Spleen (tissue), 7 donors: ENCODE measurements at regions not wholly inside any gene's neighbourhood (a gene's known extent, or its start where the extent isn't known, plus 50 kb on each side); places are given as distances from the start of the nearest gene placed in this dataset.

Source experiments
- POLR2A ChIP-seq, 3 donors: fragments of 450-650 bp; IDR thresholded peaks; one replicate each; pipeline ENCODE4 v1.5.1; 2017; ENCODE audit warnings: antibody characterized with exemption in 3 of 3, mild to moderate bottlenecking in 1 of 3
- POLR2AphosphoS5 ChIP-seq, 3 donors: sonication (generic); formaldehyde crosslinking; IDR thresholded peaks; one replicate each; pipeline ENCODE4 v1.5.1; 2017; ENCODE audit warnings: antibody characterized with exemption in 3 of 3
- TF ChIP-seq, protein P1 (sequence below), 11 experiments: fragments of 200-600 bp in 7 of 11; fragments of 450-650 bp in 4 of 11; sonication (generic) in 4 of 11; IDR thresholded peaks in 8 of 11; conservative IDR thresholded peaks in 3 of 11; 1 replicate in 7 of 11; 2 replicates in 4 of 11; pipeline versions ENCODE4 v1.4.0 to v1.8.0; 2016 to 2021; ENCODE audit warnings: antibody characterized with exemption in 11 of 11, inconsistent platforms in 4 of 11, mild to moderate bottlenecking in 1 of 11
- donor health status: DM: no; HTN: no; CAD: no; lungs with moderate emphysema.
- donor health status: DM: no; HTN: no; CAD: no.
- donor health status: DM: no; HTN: no; CAD: no.

DNA sequence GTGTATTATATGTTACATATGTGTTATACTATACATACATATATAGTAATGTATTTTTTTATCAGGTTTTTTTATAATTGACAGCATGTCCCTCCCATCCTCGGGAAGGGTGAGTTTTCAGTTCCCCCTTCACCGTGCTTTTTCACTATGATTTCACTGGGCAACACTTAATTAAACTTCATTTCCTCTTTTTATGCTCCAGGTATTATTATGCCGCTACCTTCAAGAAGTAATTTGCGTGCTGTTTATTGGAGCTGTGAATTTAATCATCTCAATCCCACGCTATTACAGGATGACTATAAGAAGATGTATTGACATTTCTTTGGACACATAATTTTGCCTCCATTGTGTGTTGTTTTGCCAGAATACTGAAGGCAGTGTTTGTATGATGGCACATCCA is 228.6 kb downstream of the SAMD5 start:
- TF ChIP-seq, protein P1, sequence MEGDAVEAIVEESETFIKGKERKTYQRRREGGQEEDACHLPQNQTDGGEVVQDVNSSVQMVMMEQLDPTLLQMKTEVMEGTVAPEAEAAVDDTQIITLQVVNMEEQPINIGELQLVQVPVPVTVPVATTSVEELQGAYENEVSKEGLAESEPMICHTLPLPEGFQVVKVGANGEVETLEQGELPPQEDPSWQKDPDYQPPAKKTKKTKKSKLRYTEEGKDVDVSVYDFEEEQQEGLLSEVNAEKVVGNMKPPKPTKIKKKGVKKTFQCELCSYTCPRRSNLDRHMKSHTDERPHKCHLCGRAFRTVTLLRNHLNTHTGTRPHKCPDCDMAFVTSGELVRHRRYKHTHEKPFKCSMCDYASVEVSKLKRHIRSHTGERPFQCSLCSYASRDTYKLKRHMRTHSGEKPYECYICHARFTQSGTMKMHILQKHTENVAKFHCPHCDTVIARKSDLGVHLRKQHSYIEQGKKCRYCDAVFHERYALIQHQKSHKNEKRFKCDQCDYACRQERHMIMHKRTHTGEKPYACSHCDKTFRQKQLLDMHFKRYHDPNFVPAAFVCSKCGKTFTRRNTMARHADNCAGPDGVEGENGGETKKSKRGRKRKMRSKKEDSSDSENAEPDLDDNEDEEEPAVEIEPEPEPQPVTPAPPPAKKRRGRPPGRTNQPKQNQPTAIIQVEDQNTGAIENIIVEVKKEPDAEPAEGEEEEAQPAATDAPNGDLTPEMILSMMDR (IDR thresholded peaks at IDR 0.05 in 8 of 11, conservative IDR thresholded peaks at IDR 0.05 in 3 of 11), result no peak
- no peak for TF ChIP-seq POLR2A (IDR thresholded peaks at IDR 0.05)
- no peak for TF ChIP-seq POLR2AphosphoS5 (IDR thresholded peaks at IDR 0.05)
